ENCODE measurements at regions not wholly inside any gene's neighbourhood (a gene's known extent, or its start where the extent isn't known, plus 50 kb on each side); places are given as distances from the start of the nearest gene placed in this dataset.
"Not testable (repeated sequence)": the region's sequence is repeated elsewhere in the genome, so short reads cannot be mapped to it uniquely, and the experiment has no call there.

DNA sequence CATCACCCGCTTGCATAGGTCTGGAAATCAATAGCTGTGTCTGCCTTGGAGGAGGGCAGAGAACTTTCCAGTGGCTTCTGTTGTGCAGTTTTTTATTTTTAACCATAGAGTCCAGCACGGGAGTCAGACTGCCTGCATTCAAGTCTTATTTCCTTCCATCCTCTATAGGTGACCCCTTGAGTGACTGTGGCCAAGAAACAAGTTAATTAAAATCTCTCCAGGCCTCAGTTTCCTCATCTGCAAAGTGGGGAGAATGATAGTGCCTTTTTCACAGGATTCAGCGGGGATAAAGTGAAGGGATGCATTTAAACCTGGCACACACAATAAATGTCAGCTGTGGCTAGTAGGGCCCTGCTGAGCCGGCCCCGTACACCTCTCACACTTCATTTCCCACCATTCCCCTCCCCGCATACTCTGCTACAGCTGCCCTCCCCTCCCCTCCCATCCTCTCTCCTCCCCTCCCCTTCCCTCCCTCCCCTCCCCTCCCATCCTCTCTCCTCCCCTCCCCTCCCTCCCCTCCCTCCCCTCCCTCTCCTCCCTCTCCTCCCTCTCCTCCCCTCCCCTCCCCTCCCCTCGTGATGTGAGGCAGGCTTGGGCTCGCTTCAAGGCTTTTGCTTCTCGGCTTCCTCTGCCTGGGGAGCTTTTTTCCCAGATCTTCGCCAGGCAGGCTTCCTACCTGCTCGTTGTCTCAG is 150.5 kb downstream of the TFAP2C start:
- TF ChIP-seq, protein P1, sequence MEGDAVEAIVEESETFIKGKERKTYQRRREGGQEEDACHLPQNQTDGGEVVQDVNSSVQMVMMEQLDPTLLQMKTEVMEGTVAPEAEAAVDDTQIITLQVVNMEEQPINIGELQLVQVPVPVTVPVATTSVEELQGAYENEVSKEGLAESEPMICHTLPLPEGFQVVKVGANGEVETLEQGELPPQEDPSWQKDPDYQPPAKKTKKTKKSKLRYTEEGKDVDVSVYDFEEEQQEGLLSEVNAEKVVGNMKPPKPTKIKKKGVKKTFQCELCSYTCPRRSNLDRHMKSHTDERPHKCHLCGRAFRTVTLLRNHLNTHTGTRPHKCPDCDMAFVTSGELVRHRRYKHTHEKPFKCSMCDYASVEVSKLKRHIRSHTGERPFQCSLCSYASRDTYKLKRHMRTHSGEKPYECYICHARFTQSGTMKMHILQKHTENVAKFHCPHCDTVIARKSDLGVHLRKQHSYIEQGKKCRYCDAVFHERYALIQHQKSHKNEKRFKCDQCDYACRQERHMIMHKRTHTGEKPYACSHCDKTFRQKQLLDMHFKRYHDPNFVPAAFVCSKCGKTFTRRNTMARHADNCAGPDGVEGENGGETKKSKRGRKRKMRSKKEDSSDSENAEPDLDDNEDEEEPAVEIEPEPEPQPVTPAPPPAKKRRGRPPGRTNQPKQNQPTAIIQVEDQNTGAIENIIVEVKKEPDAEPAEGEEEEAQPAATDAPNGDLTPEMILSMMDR (IDR thresholded peaks at IDR 0.05): no peak
- Histone ChIP-seq H3K4me3 (no peak overlapping the region), H3K9me3 (no peaks in the 10 kb centered on the region), H3K27ac (no peak overlapping the region), H3K4me1 (no peaks in the 10 kb centered on the region), H3K27me3 (ENCODE audit: low read depth) (peaks cover 19% of the 10 kb centered on the region), H3K36me3 (no peaks in the 10 kb centered on the region)
- DNase-seq (no peak), ATAC-seq (no peak)
- intact Hi-C loops (cut with DNase I): no loop called here

DNA sequence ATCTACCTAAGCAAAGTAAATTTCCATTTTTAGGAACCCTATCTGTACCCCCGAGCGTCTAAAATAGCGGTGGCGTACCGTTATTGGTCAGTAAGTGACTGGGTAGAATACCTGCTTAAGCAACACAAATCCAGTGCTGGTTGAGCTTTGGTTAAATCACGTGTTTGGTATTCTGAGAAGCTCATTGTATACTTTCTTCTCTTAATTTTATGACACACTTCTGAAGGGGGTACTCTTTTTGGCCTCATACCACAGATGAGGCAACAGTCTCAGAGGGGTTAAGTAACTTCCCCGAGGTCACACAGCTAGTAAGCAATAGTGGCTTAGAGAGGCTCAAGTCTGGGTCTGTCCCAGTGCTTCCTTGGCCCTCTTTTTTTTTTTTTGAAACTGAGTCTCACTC is 151.2 kb downstream of the TFAP2C start:
- ATAC-seq (no peak), DNase-seq (no peak)
- Histone ChIP-seq H3K27me3 (ENCODE audit: low read depth) (peaks cover 19% of the 10 kb centered on the region), H3K4me1 (no peaks in the 10 kb centered on the region), H3K36me3 (no peaks in the 10 kb centered on the region), H3K9me3 (no peaks in the 10 kb centered on the region), H3K4me3 (no peak overlapping the region), H3K27ac (no peak overlapping the region)
- TF ChIP-seq, protein P1 (IDR thresholded peaks at IDR 0.05): no peak
- intact Hi-C loops (cut with DNase I): no loop called here

DNA sequence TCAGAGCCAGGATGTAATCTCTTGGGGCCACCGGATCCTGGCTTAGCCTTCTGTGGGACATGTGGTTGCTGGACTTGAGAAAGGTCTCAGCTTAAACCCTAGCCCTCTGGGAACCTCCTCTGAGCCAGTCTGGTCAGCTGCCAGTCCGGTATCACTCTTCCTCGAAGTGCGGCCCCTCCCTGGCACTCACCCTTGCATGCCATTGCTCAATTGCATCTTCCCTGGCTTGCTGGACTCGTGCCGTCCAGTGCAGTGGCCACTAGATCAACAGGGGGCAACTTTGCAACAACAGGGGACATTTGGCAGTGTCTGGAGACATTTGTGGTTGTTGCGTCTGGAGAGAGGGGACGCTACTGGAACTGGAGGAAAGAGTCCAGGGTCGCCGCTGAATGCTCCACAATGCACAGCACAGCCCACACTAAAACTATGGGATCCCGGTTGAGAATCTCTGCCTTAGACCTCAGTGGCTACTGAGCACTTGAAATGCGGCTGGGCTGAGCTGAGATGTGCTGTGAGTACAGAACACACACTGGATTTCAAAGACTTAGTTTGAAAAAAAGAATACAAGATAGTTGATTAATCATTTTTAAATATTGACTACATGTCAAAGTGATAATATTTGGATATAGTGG is 152.1 kb downstream of the TFAP2C start:
- ATAC-seq (peak in 1 of 2 donors; percentile 75), DNase-seq (peak; percentile 57)
- Histone ChIP-seq H3K4me1 (no peaks in the 10 kb centered on the region), H3K27me3 (ENCODE audit: low read depth) (peaks cover 19% of the 10 kb centered on the region), H3K9me3 (no peaks in the 10 kb centered on the region), H3K27ac (no peak overlapping the region), H3K36me3 (no peaks in the 10 kb centered on the region), H3K4me3 (no peak overlapping the region)
- TF ChIP-seq, protein P1 (IDR thresholded peaks at IDR 0.05): no peak
- intact Hi-C loops (cut with DNase I): no loop called here

DNA sequence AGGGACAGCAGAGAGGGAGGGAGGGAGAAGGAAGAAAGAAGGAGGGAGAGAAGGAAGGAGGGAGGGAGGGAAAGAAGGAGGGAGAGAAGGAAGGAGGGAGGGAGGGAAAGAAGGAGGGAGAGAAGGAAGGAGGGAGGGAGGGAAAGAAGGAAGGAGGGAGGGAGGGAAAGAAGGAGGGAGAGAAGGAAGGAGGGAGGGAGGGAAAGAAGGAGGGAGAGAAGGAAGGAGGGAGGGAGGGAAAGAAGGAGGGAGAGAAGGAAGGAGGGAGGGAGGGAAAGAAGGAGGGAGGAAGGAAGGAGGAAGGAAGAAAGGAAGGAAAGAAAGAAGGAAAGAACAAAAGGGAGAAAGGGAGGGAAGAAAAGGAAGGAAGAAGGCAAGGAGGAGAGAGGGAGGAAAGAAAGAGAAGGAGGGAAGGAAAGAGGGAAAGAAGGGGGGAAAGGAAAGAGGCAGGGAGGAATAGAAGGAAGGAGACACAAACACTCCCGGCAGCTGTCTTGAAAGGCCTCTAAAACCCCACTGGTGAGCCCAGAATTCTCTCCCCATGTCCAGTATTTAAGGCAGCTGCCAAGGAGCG is 153.0 kb downstream of the TFAP2C start:
- H3K27me3 ChIP-seq (ENCODE audit: low read depth): peaks cover 19% of the 10 kb centered on the region
- ATAC-seq; H3K36me3 ChIP-seq; H3K4me3 ChIP-seq; H3K27ac ChIP-seq; H3K9me3 ChIP-seq; H3K4me1 ChIP-seq; intact Hi-C loops (cut with DNase I); DNase-seq: not testable (repeated sequence)

DNA sequence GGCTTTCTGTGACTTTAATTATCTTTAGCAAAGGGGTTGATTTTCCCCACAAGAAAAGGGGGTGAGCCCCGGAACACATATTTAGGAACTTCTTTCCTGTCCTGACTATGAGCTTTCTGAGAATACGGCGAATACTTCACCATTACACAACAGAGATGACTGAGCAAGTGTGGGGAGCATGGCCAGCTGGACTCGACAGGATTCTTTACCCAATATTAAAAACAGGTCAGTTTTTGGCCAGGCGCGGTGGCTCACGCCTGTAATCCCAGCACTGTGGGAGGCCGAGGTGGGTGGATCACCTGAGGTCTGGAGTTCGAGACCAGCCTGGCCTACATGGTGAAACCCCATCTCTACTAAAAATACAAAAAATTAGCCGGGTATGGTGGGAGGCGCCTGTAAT is 153.7 kb downstream of the TFAP2C start:
- H3K9me3 ChIP-seq; intact Hi-C loops (cut with DNase I); H3K27ac ChIP-seq; DNase-seq; H3K4me3 ChIP-seq; H3K36me3 ChIP-seq; H3K4me1 ChIP-seq; ATAC-seq: not testable (repeated sequence)
- H3K27me3 ChIP-seq (ENCODE audit: low read depth): peaks cover 19% of the 10 kb centered on the region

DNA sequence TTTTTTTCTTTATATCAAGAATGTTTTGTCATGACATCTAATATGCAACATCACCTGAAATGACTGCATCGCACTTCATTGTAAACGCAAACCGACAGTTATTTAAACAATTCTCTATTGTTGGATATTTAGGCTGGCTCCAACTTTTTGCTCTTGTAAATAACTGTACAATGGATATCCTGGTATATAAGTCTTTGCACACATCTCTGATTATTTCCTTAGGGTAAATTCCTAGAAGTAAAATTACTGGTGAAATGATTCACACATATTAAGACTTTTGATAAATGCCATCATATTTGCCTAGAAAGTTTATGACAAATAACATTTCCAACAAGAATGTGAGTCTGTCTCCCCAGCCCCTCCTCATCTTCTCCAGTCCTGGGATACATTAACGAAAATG is 154.7 kb downstream of the TFAP2C start:
- no peak overlapping the region for H3K27ac ChIP-seq
- no peak for ATAC-seq
- peaks cover 17% of the 10 kb centered on the region for H3K27me3 ChIP-seq (ENCODE audit: low read depth)
- intact Hi-C loops (cut with DNase I): no loop called here
- H3K9me3 ChIP-seq: no peaks in the 10 kb centered on the region
- TF ChIP-seq, protein P1 (IDR thresholded peaks at IDR 0.05): no peak
- H3K4me3 ChIP-seq: no peak overlapping the region
- no peak for DNase-seq
- no peaks in the 10 kb centered on the region for H3K36me3 ChIP-seq
- H3K4me1 ChIP-seq: peaks cover 6% of the 10 kb centered on the region

Data from lower lobe of right lung (tissue), 2 donors.